ENCODE measurements at regions not wholly inside any gene's neighbourhood (a gene's known extent, or its start where the extent isn't known, plus 50 kb on each side); places are given as distances from the start of the nearest gene placed in this dataset.

- no peak for TF ChIP-seq CTCF (IDR thresholded peaks at IDR 0.05; ENCODE audit: low read depth, low read length, missing control alignments)
- H3K4me3 ChIP-seq (replicated peaks; ENCODE audit: low read depth, low read length): no peak overlapping the region
- no peak for DNase-seq (ENCODE audit: extremely low read depth, low read depth)
Observed at GRCh38 chr9:11038366-11038765, 425.6 kb upstream of the PTPRD start.

GRCh38 chr9:11039006-11039405 lies 426.2 kb upstream of the PTPRD start:
- DNase-seq (ENCODE audit: extremely low read depth, low read depth): no peak
- no peak for TF ChIP-seq CTCF (IDR thresholded peaks at IDR 0.05; ENCODE audit: low read depth, low read length, missing control alignments)
- H3K4me3 ChIP-seq (replicated peaks; ENCODE audit: low read depth, low read length): no peak overlapping the region

GRCh38 chr9:11045589-11045988 lies 432.8 kb upstream of the PTPRD start:
- H3K4me3 ChIP-seq (replicated peaks; ENCODE audit: low read depth, low read length): no peak overlapping the region
- TF ChIP-seq CTCF (IDR thresholded peaks at IDR 0.05; ENCODE audit: low read depth, low read length, missing control alignments): no peak
- DNase-seq (ENCODE audit: extremely low read depth, low read depth): no peak

GRCh38 chr9:11063263-11063662 lies 450.5 kb upstream of the PTPRD start:
- DNase-seq (ENCODE audit: extremely low read depth, low read depth): no peak
- no peak overlapping the region for H3K4me3 ChIP-seq (replicated peaks; ENCODE audit: low read depth, low read length)
- TF ChIP-seq CTCF (IDR thresholded peaks at IDR 0.05; ENCODE audit: low read depth, low read length, missing control alignments): no peak

GRCh38 chr9:11064909-11065308 lies 452.1 kb upstream of the PTPRD start:
- H3K4me3 ChIP-seq (replicated peaks; ENCODE audit: low read depth, low read length): no peak overlapping the region
- no peak for DNase-seq (ENCODE audit: extremely low read depth, low read depth)
- no peak for TF ChIP-seq CTCF (IDR thresholded peaks at IDR 0.05; ENCODE audit: low read depth, low read length, missing control alignments)

GRCh38 chr9:11072176-11072575 lies 459.4 kb upstream of the PTPRD start:
- no peak for TF ChIP-seq CTCF (IDR thresholded peaks at IDR 0.05; ENCODE audit: low read depth, low read length, missing control alignments)
- no peak overlapping the region for H3K4me3 ChIP-seq (replicated peaks; ENCODE audit: low read depth, low read length)
- no peak for DNase-seq (ENCODE audit: extremely low read depth, low read depth)

- TF ChIP-seq CTCF (IDR thresholded peaks at IDR 0.05; ENCODE audit: low read depth, low read length, missing control alignments): no peak
- H3K4me3 ChIP-seq (replicated peaks; ENCODE audit: low read depth, low read length): no peak overlapping the region
- DNase-seq (ENCODE audit: extremely low read depth, low read depth): no peak
Observed at GRCh38 chr9:11086561-11086960, 473.8 kb upstream of the PTPRD start.

Measured in HFF-Myc (cell line).